Urothelium cell line (cell line): ENCODE measurements at regions not wholly inside any gene's neighbourhood (a gene's known extent, or its start where the extent isn't known, plus 50 kb on each side); places are given as distances from the start of the nearest gene placed in this dataset.
"Not testable (repeated sequence)": the region's sequence is repeated elsewhere in the genome, so short reads cannot be mapped to it uniquely, and the experiment has no call there.

ENCODE experiments used
- DNase-seq: peaks from one replicate; pipeline ENCODE4 v3.0.0; 2011; ENCODE audit warnings: low spot score, mixed read lengths
- FAIRE-seq: peaks from 2 replicates; lab custom pipeline; 2011; peaks lifted over from hg19 to GRCh38; lab: Jason Lieb, UNC

DNA sequence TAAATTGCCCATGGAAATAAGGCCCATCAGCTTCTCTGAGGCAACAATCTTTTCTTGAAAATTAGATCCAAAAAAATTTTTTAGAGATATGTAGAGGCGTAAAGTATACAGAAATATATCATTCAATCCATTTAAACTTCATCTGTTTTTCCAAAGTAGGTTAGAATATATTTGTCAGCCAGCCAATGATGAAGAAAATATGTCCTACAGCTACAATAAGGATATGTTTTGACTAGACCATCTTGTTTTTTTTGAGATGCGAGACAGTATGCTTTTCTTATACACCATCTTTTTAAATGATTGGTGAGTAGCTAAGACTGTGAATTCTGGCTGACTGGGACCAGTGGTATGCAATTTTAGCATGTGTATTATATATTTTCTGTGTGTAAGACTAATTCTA lies 630.4 kb upstream of the CNTN5 start:
- FAIRE-seq (no peak), DNase-seq (no peak)

DNA sequence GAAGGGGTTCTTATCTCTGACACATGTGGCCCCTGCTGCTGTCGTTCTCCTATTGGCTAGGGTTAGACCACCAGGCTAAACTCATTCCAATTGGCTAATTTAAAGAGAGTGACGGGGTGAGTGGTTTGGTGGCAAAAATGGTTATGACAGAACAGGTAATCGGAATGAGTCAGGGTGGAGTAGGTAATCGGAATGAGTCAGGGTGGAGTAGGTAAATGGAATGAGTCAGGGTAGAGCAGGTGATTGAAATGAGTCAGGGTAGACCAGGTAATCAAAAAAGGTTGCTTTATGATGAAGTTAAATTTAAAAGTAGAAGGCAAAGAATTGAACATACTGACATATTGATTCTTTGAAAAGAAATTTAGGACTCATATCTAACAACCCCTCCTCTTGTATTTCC lies 626.2 kb upstream of the CNTN5 start:
- not testable (repeated sequence) for FAIRE-seq, DNase-seq

DNA sequence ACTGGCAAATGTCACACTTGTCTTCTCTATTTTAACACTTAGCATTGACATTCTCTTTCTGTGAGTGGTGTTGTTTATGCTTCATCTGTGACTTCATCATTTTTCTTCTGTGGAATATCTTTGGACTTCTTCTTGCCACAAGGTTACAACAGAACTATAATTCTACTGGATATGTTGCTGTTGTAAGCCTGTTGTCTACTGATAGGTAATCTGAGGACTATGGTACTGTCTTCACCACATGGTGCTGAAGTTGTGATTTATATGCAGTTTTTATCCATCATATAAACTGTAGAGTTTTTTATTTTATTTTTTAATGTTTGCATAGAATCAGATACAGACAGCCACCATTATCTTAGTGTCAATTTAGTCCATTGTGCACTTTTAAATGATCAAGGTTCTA lies 622.2 kb upstream of the CNTN5 start:
- DNase-seq: no peak
- FAIRE-seq: no peak

DNA sequence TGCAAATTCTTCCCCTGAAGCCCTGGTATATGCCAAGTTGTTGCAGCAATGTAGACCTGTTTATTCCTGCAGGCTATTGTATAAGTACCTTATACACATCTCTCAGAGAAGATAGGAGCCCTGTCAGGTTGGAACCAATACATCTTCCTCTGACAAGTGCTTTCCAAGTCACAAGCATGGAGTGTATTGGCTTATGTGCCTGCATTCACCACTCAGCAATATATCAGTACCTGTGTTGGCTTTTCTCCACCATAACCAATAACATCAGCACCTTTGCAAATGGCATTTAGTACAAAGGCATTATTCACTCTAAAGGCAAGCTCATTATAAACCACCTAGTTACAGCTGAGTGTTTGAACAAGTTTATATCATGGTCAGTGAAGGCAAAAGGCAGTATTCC lies 611.7 kb upstream of the CNTN5 start:
- FAIRE-seq: no peak
- DNase-seq: no peak

DNA sequence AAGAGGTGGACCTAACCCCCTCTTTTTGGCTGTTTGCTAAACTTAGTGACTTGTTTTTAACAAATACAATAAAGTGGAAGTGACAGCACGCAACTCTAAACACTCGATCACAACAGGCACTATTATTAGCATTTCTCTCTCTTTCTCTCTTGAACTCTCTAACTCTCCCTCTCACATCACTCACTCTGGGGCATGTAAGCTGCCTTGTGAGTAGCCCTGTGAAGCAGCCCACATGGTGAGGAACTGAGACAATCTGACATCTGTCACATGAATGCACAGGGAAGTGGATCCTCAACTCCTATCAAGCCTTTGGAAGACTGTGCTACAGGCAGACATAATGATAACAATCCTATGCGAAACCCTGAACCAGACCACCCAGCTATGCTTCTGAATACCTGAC lies 609.0 kb upstream of the CNTN5 start:
- FAIRE-seq (no peak), DNase-seq (no peak)

DNA sequence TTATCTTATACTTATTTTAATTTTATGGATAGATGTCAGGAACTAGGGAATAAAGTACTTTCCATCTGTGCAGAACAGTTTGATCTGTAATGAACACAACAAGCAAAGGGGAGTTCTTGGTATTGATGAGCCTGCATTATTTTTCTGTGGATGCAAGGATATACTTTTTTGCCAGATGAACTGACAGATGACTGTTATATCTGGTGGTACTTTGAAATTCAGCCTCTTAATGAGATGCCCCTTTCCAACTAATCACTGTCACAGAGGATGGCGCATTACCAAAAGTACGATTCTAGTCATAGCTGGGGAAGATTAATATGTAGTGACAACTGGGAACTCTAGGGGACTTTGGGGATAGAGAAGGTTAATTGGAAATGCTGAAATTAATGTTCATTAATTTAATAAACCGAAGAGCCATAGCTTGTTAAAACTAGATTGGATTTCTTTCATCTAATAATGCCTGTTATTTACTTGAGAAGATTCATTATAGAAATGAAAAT lies 603.4 kb upstream of the CNTN5 start:
- no peak for FAIRE-seq
- no peak for DNase-seq

DNA sequence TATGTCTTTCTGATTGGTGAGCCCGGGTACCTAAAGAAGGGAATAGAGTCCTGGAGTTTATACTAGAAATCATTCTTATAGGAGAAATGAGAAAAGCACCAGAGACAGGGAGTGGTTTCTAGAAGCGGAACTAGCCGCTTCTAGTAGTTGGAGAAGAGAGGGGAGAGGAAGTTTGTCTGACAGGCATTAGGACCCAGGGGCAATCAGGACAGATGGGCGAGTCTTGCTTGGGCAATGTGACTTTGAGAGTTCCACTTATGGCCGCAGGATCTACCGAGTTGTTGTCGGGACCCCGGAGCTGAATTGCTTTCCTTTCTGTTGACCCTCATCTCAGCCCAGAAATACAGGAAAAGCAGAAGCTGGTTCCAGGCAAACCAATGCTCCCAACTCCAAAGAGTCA lies 596.8 kb upstream of the CNTN5 start:
- no peak for FAIRE-seq

DNA sequence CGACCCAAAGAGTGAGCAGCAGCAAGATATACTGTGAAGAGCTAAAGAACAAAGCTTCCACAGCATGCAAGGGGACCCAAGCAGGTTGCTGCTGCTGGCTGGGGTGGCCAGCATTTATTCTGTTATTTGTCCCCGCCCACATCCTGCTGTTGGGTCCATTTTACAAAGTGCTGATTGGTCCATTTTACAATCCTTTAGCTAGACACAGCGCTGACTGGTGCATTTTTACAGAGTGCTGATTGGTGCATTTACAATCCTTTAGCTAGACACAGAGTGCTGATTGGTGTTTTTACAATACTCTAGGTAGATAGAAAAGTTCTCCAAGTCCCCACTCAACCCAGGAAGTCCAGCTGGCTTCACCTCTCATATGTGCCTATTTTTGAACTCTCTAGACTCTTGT lies 596.0 kb upstream of the CNTN5 start:
- FAIRE-seq, DNase-seq: not testable (repeated sequence)

More for the DNA sequence above, 596.8 kb upstream of the CNTN5 start:
- DNase-seq: no peak

DNA sequence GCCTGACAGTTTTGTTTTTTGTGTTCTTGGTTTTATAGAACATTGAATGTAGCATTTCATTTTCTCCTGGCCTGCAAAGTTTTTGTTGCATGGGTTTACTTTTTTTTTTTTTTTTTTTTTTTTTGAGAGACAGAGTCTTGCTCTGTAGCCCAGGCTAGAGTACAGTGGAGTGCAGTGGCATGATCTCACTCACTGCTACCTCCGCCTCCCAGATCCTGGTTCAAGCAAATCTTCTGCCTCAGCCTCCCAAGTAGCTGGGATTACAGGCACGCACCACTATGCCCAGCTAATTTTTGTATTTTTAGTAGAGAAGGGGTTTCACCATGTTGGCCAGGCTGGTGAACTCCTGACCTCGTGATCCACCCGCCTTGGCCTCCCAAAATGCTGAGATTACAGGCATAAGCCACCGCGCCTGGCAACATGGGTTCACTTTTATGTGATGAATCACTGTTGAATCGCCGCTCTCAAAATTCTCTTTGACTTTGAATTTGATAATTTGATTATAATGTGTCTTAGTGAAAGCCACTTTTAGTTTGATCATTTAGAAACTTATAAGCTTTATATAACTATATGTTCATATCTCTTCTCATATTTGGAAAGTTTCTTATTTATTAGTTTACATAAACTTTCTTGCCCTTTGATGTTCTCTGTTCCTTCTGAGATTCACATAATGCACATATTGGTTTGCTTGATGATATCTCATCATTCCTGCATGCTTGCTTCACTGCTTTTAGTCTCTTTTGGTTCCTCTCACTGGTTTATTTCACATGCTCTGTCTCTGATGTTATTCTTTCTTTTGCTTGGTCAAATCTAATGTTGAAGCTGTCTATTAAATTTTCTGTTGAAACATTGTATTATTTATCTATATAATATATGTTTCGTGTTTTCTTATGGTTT lies 589.0 kb upstream of the CNTN5 start:
- DNase-seq (no peak), FAIRE-seq (no peak)

DNA sequence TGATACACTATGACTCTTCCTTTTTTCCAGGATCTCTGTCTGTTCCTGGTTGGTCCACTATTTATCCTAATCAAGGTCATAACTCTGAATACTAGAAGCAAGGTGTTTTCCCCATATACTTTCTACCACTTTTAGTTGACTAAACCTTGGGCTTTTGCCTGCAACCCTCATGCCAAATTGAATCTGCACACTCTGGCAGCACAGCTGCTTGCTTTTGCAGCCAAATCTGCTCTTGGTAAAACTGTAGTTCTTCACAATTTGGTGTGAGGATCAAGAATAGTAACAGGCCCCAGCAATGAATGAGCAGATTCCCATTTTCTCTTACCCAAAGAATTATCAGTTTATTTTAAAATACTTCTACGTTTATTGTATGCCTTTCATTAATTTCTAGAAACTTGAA lies 586.5 kb upstream of the CNTN5 start:
- no peak for FAIRE-seq
- no peak for DNase-seq

DNA sequence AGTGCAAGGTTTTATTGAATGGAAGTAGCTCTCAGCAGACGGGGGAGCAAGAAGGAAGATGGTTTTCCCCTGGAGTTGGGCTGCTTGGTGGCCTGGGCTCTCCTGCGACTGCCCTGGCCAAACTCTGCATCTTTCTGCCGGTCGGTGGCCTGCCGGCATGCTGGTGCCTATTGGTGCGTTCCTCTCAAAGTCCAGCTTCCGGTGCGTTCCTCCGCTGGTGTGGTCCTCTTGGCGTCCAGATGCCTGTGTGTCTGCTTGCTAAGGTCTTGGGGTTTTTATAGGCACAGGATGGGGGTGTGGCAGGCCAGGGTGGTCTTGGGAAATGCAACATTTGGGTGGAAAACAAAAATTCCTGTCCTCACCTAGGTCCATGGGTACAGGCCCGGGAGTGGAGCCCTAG lies 567.4 kb upstream of the CNTN5 start:
- no peak for FAIRE-seq
- no peak for DNase-seq

DNA sequence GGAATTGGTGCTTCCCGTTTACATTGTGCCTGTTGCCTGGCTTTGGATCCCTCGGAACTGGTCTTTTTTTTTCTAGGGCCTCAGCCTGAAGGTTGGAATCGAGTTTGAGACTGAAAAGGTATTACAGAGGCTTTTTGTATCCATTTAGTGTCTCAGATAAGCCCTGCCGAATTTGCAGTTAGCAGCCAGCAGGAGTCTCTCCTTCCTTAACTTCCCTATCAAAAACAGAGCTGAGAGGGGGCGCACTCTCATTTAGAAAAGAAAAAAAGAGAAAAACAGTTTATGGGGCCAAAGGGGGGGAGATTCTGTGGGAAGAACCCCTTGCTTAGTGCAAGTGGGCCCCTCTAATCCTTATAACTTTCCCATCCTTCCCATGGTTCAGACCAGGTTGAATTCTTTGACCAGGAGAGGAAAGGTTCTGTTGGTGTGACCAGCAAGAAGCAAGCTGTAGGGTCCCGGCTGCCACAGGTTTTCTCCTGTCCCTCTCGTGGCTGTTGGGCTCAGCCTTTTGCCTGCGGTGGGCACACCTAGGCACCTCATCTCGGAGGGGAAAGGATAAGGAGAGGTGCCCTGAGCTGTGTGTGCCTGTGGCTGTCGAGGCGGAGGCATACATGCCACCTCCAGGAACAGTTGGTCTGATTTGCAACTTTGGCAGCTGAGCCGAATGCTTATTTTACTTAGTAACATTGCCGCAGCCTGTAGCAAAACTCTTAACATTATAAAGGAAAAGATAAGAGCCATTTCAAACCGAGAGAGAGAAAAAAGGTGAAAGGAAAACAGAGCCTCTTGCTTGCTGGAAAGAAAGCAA lies 565.0 kb upstream of the CNTN5 start:
- DNase-seq: no peak
- no peak for FAIRE-seq

DNA sequence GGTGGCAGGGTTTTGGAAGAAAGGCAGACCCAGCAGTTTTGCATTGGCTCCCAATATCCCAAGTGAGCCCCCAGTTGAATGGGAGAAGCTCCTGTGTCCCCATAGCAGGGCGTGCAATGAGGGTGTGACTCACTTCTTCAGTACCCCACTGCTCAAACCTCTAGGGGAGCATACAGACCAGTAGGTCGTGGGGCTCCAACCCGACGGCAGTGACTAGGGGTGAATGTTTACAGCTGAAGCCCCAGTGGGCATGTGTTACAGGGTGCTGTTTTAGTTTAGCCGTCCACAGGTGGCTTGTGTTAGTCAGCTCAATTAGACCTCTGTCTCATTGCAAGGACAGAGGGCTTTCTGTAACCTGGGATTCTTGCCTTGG lies 564.5 kb upstream of the CNTN5 start:
- DNase-seq (no peak), FAIRE-seq (no peak)

DNA sequence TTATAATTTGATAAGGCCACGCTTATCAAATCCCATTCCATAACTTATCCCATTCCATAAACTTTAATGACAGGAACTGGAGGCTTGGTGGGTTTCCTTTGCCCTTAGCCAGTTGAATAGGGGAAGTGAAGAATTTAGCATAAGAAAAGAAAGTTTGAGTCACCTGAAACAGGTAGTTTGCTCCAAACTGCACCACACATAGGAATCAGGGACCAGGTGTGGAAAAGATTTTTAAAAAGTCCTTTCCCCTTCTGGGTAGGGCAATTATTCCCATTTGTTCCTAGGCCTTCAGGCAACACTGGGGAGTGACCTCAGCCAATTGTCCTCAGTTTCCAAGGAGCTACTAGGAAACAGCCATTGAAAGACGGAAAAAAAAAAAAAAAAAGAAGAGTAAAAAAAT lies 525.7 kb upstream of the CNTN5 start:
- no peak for FAIRE-seq
- DNase-seq: no peak

DNA sequence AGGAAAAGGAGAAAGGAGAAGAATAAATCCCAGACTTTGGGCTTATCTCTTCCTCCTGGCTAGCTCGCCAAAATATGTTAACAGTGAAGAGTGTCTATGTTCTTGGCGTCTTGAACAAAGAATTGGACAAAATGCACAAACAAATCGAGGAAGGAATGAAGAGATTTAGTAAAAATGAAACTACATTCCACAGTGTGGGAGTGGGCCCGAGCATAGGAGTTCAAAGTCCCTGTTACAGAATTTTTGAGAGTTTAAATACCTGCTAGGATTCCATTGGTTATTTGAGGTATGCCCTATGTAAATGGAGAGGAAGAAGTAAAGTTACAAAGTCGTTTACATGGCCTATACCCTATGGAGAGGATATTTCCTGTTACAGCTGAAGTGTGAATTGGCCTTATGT lies 525.1 kb upstream of the CNTN5 start:
- FAIRE-seq: no peak
- DNase-seq: no peak

DNA sequence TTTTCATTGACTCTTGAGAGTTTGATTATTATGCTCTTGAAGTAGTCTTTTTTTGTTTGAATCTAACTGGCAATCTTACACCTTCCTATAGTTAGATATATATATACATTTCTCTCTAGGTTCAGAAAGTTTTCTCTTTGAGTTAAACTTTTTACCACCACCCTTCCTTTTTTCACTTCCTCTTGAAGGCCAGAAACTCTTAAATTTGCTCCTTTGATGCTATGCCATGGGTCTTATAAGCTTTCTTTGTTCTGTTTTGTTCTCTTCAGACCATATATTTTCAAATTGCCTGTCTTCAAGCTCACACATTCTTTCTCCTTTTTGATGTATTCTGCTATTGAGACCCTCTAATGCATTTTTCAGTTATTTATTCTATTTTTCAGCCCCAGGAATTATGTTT lies 513.5 kb upstream of the CNTN5 start:
- FAIRE-seq (no peak), DNase-seq (no peak)

DNA sequence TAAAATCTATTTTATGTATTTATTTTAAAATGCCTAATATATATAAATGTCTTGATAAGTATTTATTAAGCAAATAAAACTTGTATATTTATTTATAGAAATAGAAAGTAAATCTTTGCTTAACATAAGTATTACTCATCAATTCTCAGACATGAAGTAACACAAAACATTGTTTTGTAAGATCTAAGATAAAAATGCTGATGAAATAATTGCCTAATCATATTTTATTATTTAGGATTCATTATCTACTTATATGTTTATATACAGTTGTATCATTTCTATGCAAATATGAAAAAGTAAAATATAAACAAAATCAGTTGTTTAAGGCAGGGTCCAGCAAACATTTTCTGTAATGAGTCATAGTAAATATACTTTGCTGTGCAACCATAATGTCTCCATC lies 507.8 kb upstream of the CNTN5 start:
- DNase-seq (no peak), FAIRE-seq (no peak)

DNA sequence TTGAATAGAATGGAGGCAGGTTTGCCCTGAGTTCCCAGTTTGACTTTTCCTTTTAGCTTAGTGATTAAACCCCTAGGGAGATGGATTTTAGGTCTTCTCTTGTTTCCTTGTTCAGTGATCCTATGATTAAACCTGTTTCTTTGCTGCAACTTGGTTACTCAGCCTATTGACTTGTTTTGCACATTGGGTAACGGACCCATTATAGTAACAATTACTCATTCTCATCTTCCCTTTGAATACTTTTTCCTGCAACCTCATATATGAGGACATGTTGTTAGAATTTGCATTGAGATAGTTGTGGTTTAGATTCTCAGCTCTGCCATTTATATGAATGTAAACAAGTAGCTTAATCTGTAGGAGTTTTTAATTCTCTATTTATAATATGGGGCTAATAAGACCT lies 489.2 kb upstream of the CNTN5 start:
- FAIRE-seq (no peak), DNase-seq (no peak)

DNA sequence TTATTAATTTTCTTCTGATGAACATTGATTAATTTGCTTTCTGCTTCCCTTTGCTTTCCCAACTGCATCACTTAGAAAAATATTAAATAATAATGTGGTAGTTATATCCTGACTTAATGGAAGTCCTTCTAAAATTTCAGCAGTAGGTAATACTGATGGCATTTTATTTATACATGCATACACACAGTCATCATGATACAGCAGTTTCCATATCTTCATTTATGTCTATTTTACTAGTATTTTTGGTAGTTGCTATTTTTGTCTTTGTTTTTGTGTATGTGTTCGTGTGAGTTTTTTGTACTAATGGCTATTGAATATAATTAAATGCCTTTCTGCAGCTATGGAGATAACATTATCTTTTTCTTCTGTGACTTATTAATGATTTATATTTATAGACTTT lies 484.7 kb upstream of the CNTN5 start:
- FAIRE-seq (no peak), DNase-seq (no peak)

DNA sequence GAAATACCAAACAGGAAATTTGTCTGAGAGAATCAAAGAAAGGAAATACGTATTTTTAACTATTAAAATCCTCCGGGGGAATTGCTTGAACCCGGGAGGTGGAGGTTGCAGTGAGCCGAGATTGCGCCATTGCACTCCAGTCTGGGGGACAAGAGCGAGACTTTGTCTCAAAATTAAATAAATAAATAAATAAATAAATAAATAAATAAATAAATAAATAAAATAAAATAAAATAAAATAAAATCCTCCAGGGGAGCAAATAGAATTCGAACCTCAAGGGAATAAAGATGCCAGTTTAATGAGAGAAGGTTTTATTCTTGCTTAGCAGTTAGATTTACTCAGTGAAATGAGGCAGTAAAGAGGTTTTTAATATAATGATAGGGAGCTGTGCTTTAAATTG lies 482.4 kb upstream of the CNTN5 start:
- not testable (repeated sequence) for DNase-seq, FAIRE-seq

DNA sequence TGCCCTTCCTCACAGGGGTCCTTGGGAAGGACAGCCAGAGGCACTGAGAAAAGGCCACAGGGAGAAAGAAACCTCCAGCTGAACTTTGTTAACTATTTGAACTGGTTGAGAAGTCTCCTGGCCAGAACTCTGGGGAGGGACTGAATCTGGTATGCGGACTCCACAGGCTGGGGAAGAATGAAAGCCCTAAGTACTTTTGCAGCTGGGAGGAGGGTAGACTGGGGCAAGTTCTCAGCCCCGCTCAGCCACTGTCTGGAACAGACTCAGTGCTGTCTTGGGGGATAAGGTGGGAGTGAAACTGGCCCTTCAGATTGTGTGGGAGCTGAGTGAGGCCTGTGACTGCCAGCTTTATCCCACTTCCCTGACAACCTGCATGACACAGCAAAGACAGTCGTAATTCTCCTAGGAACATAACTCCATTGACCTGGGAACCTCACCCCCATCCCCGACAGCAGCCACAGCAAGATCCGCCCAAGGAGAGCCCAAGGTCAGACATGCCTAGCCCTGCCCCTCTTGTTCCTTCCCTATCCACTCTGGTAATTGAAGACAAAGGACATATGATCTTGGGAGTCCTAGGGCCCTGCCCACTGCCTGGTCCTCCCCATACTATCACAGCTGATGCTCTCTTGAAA lies 475.1 kb upstream of the CNTN5 start:
- no peak for FAIRE-seq

DNA sequence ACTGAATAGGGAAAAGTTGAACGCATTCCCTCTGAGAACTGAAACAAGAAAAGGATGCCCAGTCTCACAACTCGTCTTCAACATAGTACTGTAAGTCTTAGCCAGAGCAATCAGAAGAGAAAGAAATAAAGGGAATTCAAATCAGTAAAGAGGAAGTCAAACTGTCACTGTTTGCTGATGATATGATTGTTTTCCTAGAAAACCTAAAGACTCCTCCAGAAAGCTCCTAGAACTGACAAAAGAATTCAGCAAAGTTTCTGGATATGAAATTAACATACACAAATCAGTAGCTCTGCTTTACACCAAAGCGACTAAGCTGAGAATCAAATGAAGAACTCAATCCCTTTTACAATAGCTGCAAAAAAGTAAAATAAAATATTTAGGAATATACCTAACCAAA lies 471.2 kb upstream of the CNTN5 start:
- FAIRE-seq (no peak), DNase-seq (no peak)

More for the DNA sequence above, 475.1 kb upstream of the CNTN5 start:
- DNase-seq: no peak
